ENCODE measurements at regions not wholly inside any gene's neighbourhood (a gene's known extent, or its start where the extent isn't known, plus 50 kb on each side); places are given as distances from the start of the nearest gene placed in this dataset.
"Not testable (repeated sequence)": the region's sequence is repeated elsewhere in the genome, so short reads cannot be mapped to it uniquely, and the experiment has no call there.

GRCh38 chr3:189375532-189375931 lies 203.8 kb downstream of the TPRG1 start:
- in situ Hi-C loops (cut with HindIII; ENCODE audit: low pct_unique_long_range_greater_than_20kb, low sequenced_read_pairs), result no loop called here
- no peak for DNase-seq (ENCODE audit: low read depth)

- in situ Hi-C loops (cut with HindIII; ENCODE audit: low pct_unique_long_range_greater_than_20kb, low sequenced_read_pairs), result no loop called here
These were observed 211.9 kb downstream of the TPRG1 start for GRCh38 chr3:189383630-189384029.

DNA sequence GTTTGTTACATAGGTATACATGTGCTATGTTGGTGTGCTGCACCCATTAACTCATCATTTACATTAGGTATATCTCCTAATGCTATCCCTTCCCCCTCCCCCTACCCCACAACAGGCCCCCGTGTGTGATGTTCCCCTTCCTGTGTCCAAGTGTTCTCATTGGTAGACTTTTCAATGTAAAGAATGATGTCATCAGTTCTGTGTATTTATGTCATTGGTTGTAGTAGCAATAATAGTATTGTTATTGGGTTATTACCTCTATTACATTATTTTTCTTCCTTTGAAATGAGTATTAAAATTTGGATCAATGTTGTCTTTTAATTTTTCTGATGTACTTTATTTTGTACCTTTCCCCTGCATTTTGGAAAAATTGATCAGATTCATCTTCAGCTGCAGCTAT lies 214.1 kb downstream of the TPRG1 start:
- in situ Hi-C loops (cut with HindIII; ENCODE audit: low pct_unique_long_range_greater_than_20kb, low sequenced_read_pairs); DNase-seq (ENCODE audit: low read depth): not testable (repeated sequence)

More at GRCh38 chr3:189383630-189384029, 211.9 kb downstream of the TPRG1 start:
- no peak for DNase-seq (ENCODE audit: low read depth)

DNA sequence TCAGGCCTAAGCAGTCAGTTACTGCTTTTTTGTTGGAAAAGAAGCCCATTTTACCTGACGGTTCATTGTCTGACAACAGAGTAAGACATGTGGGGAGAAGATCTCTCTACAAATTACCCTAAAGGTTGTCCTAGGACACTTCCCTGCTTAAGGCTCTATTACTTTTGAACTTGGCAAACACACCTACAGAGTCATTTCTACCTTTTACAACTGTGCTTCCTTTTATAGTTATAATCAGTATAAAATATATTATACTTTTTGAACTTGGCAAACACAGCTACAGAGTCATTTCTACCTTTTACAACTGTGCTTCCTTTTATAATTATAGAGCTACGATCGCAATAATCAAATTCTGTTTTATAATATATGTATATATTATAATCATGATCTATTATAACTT lies 215.0 kb downstream of the TPRG1 start:
- DNase-seq (ENCODE audit: low read depth), result no peak
- in situ Hi-C loops (cut with HindIII; ENCODE audit: low pct_unique_long_range_greater_than_20kb, low sequenced_read_pairs), result no loop called here

GRCh38 chr3:189389346-189389745 lies 217.6 kb downstream of the TPRG1 start:
- in situ Hi-C loops (cut with HindIII; ENCODE audit: low pct_unique_long_range_greater_than_20kb, low sequenced_read_pairs), result no loop called here
- no peak for DNase-seq (ENCODE audit: low read depth)

- in situ Hi-C loops (cut with HindIII; ENCODE audit: low pct_unique_long_range_greater_than_20kb, low sequenced_read_pairs), result no loop called here
- peak; percentile 18 for DNase-seq (ENCODE audit: low read depth)
These were observed 221.8 kb downstream of the TPRG1 start for GRCh38 chr3:189393598-189393997.

- in situ Hi-C loops (cut with HindIII; ENCODE audit: low pct_unique_long_range_greater_than_20kb, low sequenced_read_pairs), result no loop called here
- peak; percentile 41 for DNase-seq (ENCODE audit: low read depth)
These were observed 222.9 kb downstream of the TPRG1 start for GRCh38 chr3:189394599-189395121.

- in situ Hi-C loops (cut with HindIII; ENCODE audit: low pct_unique_long_range_greater_than_20kb, low sequenced_read_pairs), result no loop called here
- DNase-seq (ENCODE audit: low read depth), result no peak
These were observed 224.1 kb downstream of the TPRG1 start for GRCh38 chr3:189395825-189396224.

- in situ Hi-C loops (cut with HindIII; ENCODE audit: low pct_unique_long_range_greater_than_20kb, low sequenced_read_pairs), result no loop called here
- DNase-seq (ENCODE audit: low read depth), result no peak
These were observed 226.9 kb downstream of the TPRG1 start for GRCh38 chr3:189398656-189399055.

- DNase-seq (ENCODE audit: low read depth), result no peak
- in situ Hi-C loops (cut with HindIII; ENCODE audit: low pct_unique_long_range_greater_than_20kb, low sequenced_read_pairs), result no loop called here
These were observed 229.4 kb downstream of the TPRG1 start for GRCh38 chr3:189401196-189401595.

DNA sequence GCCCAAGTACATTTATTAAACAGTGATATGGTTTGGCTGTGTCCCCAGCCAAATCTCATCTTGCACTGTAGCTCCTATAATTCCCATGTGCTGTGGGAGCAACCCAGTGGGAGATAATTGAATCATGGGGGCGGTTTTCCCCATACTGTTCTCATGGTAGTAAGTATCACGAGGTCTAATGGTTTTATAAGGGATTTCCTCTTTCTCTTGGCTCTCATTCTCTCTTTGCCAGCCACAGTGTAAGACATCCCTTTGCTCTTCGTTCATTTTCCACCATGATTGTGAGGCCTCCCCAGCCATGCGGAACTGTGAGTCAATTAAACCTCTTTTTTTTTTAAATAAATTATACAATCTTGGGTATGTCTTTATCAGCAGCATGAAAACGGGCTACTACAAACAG lies 228.0 kb upstream of the TP63 start:
- in situ Hi-C loops (cut with HindIII; ENCODE audit: low pct_unique_long_range_greater_than_20kb, low sequenced_read_pairs), result no loop called here
- no peak for DNase-seq (ENCODE audit: low read depth)

DNA sequence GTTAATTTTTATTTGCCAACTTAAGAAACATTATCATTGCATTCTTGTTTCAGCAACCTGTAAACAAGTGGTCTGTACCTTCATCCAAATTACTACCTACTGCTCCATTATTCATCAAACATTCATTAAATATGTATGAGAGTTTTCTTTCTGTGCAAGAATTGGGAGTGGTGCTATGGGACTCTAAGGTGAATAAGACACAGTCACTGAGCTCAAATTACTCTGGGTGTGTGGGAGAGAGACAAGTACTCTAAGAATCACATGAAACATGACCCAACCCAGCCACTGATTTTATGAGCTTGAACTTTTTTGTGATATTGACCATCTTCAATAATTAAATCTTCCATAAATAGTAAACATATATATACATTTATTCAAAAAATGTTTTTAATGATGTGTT lies 227.2 kb upstream of the TP63 start:
- in situ Hi-C loops (cut with HindIII; ENCODE audit: low pct_unique_long_range_greater_than_20kb, low sequenced_read_pairs), result no loop called here

GRCh38 chr3:189404797-189405484 lies 226.2 kb upstream of the TP63 start:
- no peak for DNase-seq (ENCODE audit: low read depth)
- in situ Hi-C loops (cut with HindIII; ENCODE audit: low pct_unique_long_range_greater_than_20kb, low sequenced_read_pairs), result no loop called here

More for the DNA sequence above, 227.2 kb upstream of the TP63 start:
- no peak for DNase-seq (ENCODE audit: low read depth)

DNA sequence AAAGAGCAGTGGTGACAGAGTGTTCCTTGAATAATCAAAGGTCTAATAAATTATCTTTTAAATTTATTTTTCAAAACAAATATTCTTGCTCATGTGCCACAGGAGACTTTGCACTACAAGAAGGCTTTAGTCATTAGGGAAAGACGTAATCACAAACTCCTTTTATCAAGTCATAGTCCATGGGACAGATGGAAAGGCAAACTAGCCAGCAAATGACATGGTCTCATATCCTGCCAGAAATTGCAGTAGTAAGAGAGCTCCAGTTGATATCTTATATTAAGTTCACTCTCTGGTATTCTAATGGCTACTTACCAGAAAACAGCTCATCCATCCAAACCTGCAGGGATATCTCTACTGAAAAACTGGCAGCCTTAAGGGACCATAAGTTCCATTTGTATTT lies 225.0 kb upstream of the TP63 start:
- no peak for DNase-seq (ENCODE audit: low read depth)
- in situ Hi-C loops (cut with HindIII; ENCODE audit: low pct_unique_long_range_greater_than_20kb, low sequenced_read_pairs), result no loop called here

DNA sequence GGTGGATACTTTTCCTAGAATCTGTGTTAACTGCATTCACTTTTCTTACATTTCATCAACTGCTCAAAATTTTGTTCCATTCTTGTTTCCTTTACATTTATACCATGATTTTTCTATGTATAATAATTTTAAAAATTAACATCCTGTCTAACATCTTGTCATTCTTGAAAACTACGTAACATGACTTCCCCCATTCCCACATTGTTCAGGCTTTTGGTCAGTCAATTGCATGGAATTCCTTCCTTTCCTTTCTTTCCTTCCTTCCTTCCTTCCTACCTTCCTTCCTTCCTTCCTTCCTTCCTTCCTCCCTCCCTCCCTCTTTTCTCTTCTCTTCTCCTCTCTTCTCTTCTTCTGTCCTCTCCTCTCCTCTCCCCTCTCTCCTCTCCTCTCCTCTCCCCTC lies 220.7 kb upstream of the TP63 start:
- DNase-seq (ENCODE audit: low read depth), result no peak
- in situ Hi-C loops (cut with HindIII; ENCODE audit: low pct_unique_long_range_greater_than_20kb, low sequenced_read_pairs), result no loop called here

DNA sequence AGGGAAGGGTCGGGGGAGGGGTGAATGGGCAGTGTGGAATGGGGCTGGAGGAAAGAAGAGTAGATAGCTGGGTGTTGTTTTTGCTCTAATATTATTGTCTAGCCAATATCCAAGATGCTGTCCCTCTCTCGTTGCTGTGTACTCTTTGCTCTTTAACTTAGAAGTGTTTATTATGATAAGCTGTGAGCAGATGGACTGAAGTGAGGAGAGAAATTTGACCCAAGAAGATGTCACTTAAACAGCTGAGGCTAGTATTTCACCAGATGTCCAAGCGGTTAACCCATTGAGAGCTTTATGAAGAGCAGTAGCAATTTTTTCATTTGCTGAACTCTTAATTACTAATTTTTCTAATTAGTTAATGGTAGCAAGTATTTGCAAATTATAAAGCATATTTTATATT lies 212.2 kb upstream of the TP63 start:
- in situ Hi-C loops (cut with HindIII; ENCODE audit: low pct_unique_long_range_greater_than_20kb, low sequenced_read_pairs), result no loop called here
- no peak for DNase-seq (ENCODE audit: low read depth)

DNA sequence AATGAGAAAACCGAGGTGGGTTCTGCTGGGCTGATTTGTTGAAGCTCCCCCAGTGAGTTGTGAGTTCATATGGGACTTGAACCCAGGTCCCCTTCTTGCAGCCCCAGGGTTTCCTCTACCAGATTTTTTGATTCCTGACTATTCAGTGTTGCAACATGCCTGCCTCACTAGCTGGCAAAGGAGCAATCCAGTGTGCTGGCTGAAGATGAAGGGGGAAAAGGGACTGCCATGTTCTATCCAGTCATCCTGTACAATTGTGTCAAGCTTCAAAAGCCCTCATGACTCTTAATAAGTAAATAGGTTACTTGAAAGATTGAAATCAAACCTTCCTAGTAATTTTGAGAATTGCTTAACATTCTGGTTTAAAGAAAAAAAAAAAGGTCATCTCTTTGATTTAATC lies 211.5 kb upstream of the TP63 start:
- no peak for DNase-seq (ENCODE audit: low read depth)
- in situ Hi-C loops (cut with HindIII; ENCODE audit: low pct_unique_long_range_greater_than_20kb, low sequenced_read_pairs), result no loop called here

DNA sequence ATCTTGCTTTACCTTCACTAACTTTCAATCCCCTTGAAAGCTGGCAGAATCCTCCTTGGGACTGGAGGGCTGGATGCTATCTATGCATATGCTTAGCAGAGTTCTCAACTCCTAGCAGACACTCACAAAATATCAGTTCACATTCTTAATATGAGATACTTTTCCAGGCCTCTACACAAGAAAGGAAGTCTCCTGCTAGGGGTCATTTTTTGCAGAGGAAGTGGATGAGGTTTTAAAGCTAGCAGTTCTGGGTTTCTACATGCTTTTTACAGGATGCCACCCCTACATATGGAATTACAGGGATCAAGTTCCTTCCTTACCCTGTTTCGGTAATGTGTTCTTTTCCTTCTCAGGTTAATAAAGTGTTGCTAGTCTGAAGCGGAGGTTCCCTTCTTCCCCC lies 206.3 kb upstream of the TP63 start:
- no peak for DNase-seq (ENCODE audit: low read depth)
- in situ Hi-C loops (cut with HindIII; ENCODE audit: low pct_unique_long_range_greater_than_20kb, low sequenced_read_pairs), result no loop called here

DNA sequence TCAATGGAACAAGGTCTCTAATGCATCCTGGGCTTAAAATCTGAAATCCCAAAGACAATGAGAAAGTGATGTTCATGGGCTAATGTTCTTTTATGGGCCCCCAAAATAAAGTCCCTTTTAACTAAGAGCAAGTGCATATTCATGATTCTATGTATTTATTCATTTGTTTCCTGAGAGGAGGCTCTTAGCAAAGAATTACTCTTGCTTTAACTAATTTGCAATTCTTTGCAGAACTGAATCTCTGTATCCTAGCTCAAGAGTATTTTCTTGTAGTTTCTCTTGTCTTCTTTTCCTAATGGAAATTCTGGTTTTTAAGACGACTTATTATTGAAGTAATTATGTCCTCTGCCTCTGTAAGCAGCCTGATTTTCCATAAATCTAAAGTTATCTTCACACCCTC lies 202.2 kb upstream of the TP63 start:
- in situ Hi-C loops (cut with HindIII; ENCODE audit: low pct_unique_long_range_greater_than_20kb, low sequenced_read_pairs), result no loop called here

GRCh38 chr3:189430166-189430565 lies 201.0 kb upstream of the TP63 start:
- in situ Hi-C loops (cut with HindIII; ENCODE audit: low pct_unique_long_range_greater_than_20kb, low sequenced_read_pairs), result no loop called here
- no peak for DNase-seq (ENCODE audit: low read depth)

More for the DNA sequence above, 202.2 kb upstream of the TP63 start:
- no peak for DNase-seq (ENCODE audit: low read depth)
